Liver (tissue), 8 donors: ENCODE measurements at regions not wholly inside any gene's neighbourhood (a gene's known extent, or its start where the extent isn't known, plus 50 kb on each side); places are given as distances from the start of the nearest gene placed in this dataset.

ENCODE experiments used
- DNase-seq: peaks from one replicate; pipeline ENCODE4 v3.0.0-alpha.2; 2017; ENCODE audit warnings: low spot score
- H3K27ac ChIP-seq, 2 donors: one replicate each; pipeline ENCODE4 v1.7.0; 2013; ENCODE audit warnings: inconsistent platforms in 2 of 2, low read length in 2 of 2, control low read depth in 1 of 2, low read depth in 1 of 2, mild to moderate bottlenecking in 1 of 2
- H3K27me3 ChIP-seq, 4 donors: one replicate each; pipeline versions ENCODE4 v1.6.1 to v1.7.0; 2013; ENCODE audit warnings: low read length in 3 of 4, inconsistent platforms in 1 of 4, mild to moderate bottlenecking in 1 of 4, moderate library complexity in 1 of 4; ENCODE audit not compliant: control insufficient read depth in 4 of 4, insufficient read depth in 4 of 4
- H3K36me3 ChIP-seq, 4 donors: one replicate each; pipeline versions ENCODE4 v1.6.1 to v1.7.0; 2013; ENCODE audit warnings: low read length in 3 of 4, mild to moderate bottlenecking in 3 of 4, low read depth in 1 of 4, moderate library complexity in 1 of 4; ENCODE audit not compliant: control insufficient read depth in 4 of 4, insufficient read depth in 3 of 4
- H3K4me1 ChIP-seq, 4 donors: one replicate each; pipeline versions ENCODE4 v1.6.1 to v1.7.0; 2013; ENCODE audit warnings: low read length in 3 of 4, mild to moderate bottlenecking in 3 of 4, moderate library complexity in 1 of 4; ENCODE audit not compliant: control insufficient read depth in 4 of 4, insufficient read depth in 4 of 4
- H3K4me3 ChIP-seq, 3 donors: one replicate each; pipeline versions ENCODE4 v1.6.1 to v1.7.0; 2013; ENCODE audit warnings: low read length in 3 of 3, control low read depth in 1 of 3, low read depth in 1 of 3, mild to moderate bottlenecking in 1 of 3
- H3K9ac ChIP-seq, 2 donors: one replicate each; pipeline ENCODE4 v1.7.0; 2013; ENCODE audit warnings: low read length in 2 of 2, mild to moderate bottlenecking in 2 of 2, moderate library complexity in 2 of 2, control low read depth in 1 of 2, low read depth in 1 of 2
- H3K9me3 ChIP-seq, 4 donors: one replicate each; pipeline versions ENCODE4 v1.6.1 to v1.7.0; 2013; ENCODE audit warnings: low read length in 3 of 4; ENCODE audit not compliant: control insufficient read depth in 4 of 4
- FOXA2 ChIP-seq: IDR thresholded peaks from 2 replicates; pipeline ENCODE4 v1.6.1; 2016; ENCODE audit warnings: antibody characterized with exemption
- GABPA ChIP-seq, 2 donors: IDR thresholded peaks in 1 of 2; conservative IDR thresholded peaks in 1 of 2; 2 replicates each; pipeline ENCODE4 v1.6.1; 2016; ENCODE audit warnings: antibody characterized with exemption in 2 of 2, mild to moderate bottlenecking in 1 of 2, moderate library complexity in 1 of 2
- HNF4G ChIP-seq: IDR thresholded peaks from 2 replicates; pipeline ENCODE4 v1.6.1; 2016; ENCODE audit warnings: antibody characterized with exemption
- JUND ChIP-seq, 2 donors: IDR thresholded peaks; 2 replicates each; pipeline ENCODE4 v1.6.1; 2016; ENCODE audit warnings: antibody characterized with exemption in 2 of 2
- RAD21 ChIP-seq, 2 donors: IDR thresholded peaks; 2 replicates each; pipeline ENCODE4 v1.6.1; 2016; ENCODE audit warnings: antibody characterized with exemption in 2 of 2, mild to moderate bottlenecking in 2 of 2
- RXRA ChIP-seq, 2 donors: IDR thresholded peaks; 2 replicates each; pipeline ENCODE4 v1.6.1; 2017 to 2018; ENCODE audit warnings: antibody characterized with exemption in 2 of 2, mild to moderate bottlenecking in 1 of 2
- YY1 ChIP-seq: IDR thresholded peaks from 2 replicates; pipeline ENCODE4 v1.6.1; 2016; ENCODE audit warnings: antibody characterized with exemption, mild to moderate bottlenecking
- WGBS: extraction: QIAGEN DNeasy Blood & Tissue Kit; methylation state at CpG from one replicate; pipeline ENCODE4 v1.1.7; 2013; 5-methylcytosine and 5-hydroxymethylcytosine counted together
- TF ChIP-seq, protein P1 (sequence below): IDR thresholded peaks from 2 replicates; pipeline ENCODE4 v1.6.1; 2016; ENCODE audit warnings: antibody characterized with exemption
- TF ChIP-seq, protein P2 (sequence below): IDR thresholded peaks from 2 replicates; pipeline ENCODE4 v1.6.1; 2016; ENCODE audit warnings: antibody characterized with exemption
- TF ChIP-seq, protein P3 (sequence below): IDR thresholded peaks from 2 replicates; pipeline ENCODE4 v1.6.1; 2016; ENCODE audit warnings: antibody characterized with exemption
- TF ChIP-seq, protein P4 (sequence below): fragments of 150-350 bp; IDR thresholded peaks from 2 replicates; pipeline ENCODE4 v1.5.1; 2017; ENCODE audit warnings: improper control_type of control experiment, low read depth, low read length; ENCODE audit not compliant: missing input control
- donor health status: healthy.
- donor health status: healthy.
- donor health status: healthy.
- donor health status: healthy.
- donor health status: healthy.

DNA sequence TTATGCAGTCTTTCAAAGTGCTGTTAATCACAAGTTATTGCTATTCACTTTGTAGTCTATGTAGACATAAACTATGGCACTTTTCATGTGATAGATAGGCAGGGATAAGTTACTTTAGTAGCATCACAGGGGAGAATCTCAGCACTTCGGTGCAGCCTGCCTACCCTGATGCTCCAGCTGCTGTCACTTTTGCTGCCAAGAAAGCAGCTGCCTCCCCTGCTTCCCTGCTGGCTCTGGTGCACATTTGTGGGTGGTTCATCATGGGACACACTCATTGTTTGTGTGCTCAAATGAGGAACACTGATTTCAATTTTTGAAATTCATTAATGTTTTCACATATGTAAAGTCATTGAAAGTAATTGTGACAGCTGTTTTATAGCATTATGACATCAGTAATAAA is 272.6 kb downstream of the S1PR1 start (continued):
- TF ChIP-seq RXRA (IDR thresholded peaks at IDR 0.05) (no peak), HNF4G (no peak), YY1 (no peak)
- TF ChIP-seq, protein P1, sequence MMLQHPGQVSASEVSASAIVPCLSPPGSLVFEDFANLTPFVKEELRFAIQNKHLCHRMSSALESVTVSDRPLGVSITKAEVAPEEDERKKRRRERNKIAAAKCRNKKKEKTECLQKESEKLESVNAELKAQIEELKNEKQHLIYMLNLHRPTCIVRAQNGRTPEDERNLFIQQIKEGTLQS = no peak
- TF ChIP-seq, protein P2, sequence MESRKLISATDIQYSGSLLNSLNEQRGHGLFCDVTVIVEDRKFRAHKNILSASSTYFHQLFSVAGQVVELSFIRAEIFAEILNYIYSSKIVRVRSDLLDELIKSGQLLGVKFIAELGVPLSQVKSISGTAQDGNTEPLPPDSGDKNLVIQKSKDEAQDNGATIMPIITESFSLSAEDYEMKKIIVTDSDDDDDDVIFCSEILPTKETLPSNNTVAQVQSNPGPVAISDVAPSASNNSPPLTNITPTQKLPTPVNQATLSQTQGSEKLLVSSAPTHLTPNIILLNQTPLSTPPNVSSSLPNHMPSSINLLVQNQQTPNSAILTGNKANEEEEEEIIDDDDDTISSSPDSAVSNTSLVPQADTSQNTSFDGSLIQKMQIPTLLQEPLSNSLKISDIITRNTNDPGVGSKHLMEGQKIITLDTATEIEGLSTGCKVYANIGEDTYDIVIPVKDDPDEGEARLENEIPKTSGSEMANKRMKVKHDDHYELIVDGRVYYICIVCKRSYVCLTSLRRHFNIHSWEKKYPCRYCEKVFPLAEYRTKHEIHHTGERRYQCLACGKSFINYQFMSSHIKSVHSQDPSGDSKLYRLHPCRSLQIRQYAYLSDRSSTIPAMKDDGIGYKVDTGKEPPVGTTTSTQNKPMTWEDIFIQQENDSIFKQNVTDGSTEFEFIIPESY = no peak

DNA sequence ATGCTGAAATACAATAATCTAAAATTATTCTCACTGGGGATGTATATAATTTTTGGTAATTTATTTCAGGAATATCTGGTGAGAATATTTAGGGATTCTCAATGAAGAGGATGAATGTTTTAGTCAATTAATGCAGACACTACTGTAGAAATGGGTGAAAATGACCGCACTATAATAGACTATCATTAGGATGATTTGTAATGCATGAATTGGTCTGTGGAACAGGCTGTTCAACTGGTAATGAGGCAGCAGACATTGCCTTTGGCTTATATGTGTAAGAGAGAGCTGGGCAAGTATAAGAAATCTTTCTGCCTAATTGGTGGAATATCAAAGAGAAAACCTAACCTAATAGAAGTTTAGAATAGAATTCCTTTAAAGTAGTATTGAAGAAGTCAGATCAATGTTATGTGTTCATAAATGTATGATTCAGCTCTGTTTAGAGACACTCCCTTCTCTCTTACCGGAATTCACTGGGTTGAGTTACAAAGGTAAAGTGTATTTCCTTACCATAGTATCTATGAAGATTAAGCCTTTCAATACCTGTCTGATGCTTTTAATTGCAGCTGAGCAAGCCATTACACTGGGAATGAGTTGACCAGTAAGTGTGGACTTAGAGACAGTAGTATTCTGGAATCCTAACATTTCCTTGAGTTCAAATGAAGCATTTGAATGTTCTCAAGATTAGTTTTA is 274.5 kb downstream of the S1PR1 start:
- no peaks in the 10 kb centered on the region for H3K27me3 ChIP-seq
- no peak overlapping the region for H3K27ac ChIP-seq
- WGBS = 83% methylated on average over 2 of the region's 2 CpGs
- TF ChIP-seq GABPA (IDR thresholded peaks at IDR 0.05 in 1 of 2, conservative IDR thresholded peaks at IDR 0.05 in 1 of 2) (no peak), JUND (IDR thresholded peaks at IDR 0.05) (no peak)
- TF ChIP-seq, protein P1 = no peak
- H3K4me1 ChIP-seq = no peaks in the 10 kb centered on the region
- no peak for DNase-seq
- H3K36me3 ChIP-seq = no peaks in the 10 kb centered on the region
- no peaks in the 10 kb centered on the region for H3K9me3 ChIP-seq
- H3K9ac ChIP-seq = no peak overlapping the region
- no peak overlapping the region for H3K4me3 ChIP-seq

DNA sequence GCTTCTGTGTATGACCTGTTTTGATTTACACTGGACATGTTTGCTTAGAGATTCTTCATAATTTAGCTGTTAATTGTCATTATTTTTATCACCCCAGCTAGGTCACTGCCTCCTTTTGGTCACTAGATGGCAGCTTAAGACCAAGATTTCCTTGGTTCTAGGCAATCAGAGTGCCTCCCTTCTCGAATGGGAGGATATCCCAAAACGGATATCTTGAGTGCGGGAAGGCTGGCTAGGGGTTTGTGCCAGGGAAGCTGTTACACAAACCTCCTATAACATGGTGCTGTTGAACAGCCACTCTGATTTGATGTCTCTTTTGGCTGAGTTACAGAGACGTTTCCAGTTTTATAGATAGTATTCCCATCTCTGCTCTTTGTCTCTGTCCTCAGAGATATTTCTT is 283.5 kb downstream of the S1PR1 start:
- DNase-seq = no peak
- H3K9ac ChIP-seq = no peak overlapping the region
- TF ChIP-seq, protein P3, sequence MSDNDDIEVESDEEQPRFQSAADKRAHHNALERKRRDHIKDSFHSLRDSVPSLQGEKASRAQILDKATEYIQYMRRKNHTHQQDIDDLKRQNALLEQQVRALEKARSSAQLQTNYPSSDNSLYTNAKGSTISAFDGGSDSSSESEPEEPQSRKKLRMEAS = no peak
- TF ChIP-seq, protein P2 = no peak
- TF ChIP-seq JUND (IDR thresholded peaks at IDR 0.05) (no peak), FOXA2 (no peak), RAD21 (IDR thresholded peaks at IDR 0.05) (peak; percentile 79 to 85), RXRA (IDR thresholded peaks at IDR 0.05) (no peak)
- TF ChIP-seq, protein P4, sequence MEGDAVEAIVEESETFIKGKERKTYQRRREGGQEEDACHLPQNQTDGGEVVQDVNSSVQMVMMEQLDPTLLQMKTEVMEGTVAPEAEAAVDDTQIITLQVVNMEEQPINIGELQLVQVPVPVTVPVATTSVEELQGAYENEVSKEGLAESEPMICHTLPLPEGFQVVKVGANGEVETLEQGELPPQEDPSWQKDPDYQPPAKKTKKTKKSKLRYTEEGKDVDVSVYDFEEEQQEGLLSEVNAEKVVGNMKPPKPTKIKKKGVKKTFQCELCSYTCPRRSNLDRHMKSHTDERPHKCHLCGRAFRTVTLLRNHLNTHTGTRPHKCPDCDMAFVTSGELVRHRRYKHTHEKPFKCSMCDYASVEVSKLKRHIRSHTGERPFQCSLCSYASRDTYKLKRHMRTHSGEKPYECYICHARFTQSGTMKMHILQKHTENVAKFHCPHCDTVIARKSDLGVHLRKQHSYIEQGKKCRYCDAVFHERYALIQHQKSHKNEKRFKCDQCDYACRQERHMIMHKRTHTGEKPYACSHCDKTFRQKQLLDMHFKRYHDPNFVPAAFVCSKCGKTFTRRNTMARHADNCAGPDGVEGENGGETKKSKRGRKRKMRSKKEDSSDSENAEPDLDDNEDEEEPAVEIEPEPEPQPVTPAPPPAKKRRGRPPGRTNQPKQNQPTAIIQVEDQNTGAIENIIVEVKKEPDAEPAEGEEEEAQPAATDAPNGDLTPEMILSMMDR = peak; percentile 84

More for the DNA sequence above, 283.5 kb downstream of the S1PR1 start:
- Histone ChIP-seq H3K36me3 (no peaks in the 10 kb centered on the region), H3K9me3 (no peaks in the 10 kb centered on the region), H3K4me1 (no peaks in the 10 kb centered on the region), H3K27ac (no peak overlapping the region), H3K4me3 (no peak overlapping the region), H3K27me3 (no peaks in the 10 kb centered on the region)
- 4% methylated on average over 4 of the region's 4 CpGs for WGBS
